B cell (primary cell): ENCODE measurements at regions not wholly inside any gene's neighbourhood (a gene's known extent, or its start where the extent isn't known, plus 50 kb on each side); places are given as distances from the start of the nearest gene placed in this dataset.
"Not testable (repeated sequence)": the region's sequence is repeated elsewhere in the genome, so short reads cannot be mapped to it uniquely, and the experiment has no call there.

Source experiments
- ATAC-seq: fragments of 200-7000 bp; cut with Tn5 transposase; one replicate; pipeline ENCODE4 v1.10.0; 2021; ENCODE audit warnings: low read depth, mild to moderate bottlenecking, moderate number of reproducible peaks, moderate library complexity
- CTCF ChIA-PET: fragments of 350-600 bp; sonication (Branson Sonifier 250); formaldehyde crosslinking; loops from one replicate; lab custom pipeline; 2021; ENCODE audit warnings: antibody characterized with exemption, inconsistent platforms; lab: Charles Lee
- POLR2A ChIA-PET: fragments of 350-600 bp; sonication (Branson Sonifier 250); formaldehyde crosslinking; loops from one replicate; lab custom pipeline; 2021; ENCODE audit warnings: antibody characterized with exemption; lab: Charles Lee
- DNase-seq: peaks from one replicate; pipeline ENCODE4 v3.0.0; 2013
- H2AFZ ChIP-seq: 2 replicates; pipeline ENCODE4 v1.6.1; 2012; ENCODE audit warnings: mild to moderate bottlenecking, low read depth, low read length; ENCODE audit not compliant: insufficient read depth, poor library complexity, severe bottlenecking
- H3K27ac ChIP-seq, 2 donors: 1 replicate in 1 of 2; 2 replicates in 1 of 2; pipeline ENCODE4 v1.5.1; 2012 to 2013; ENCODE audit warnings: low read length in 2 of 2, mild to moderate bottlenecking in 2 of 2, moderate library complexity in 1 of 2
- H3K27me3 ChIP-seq, 4 experiments: fragments of 200-600 bp in 1 of 4; sonication (generic) in 1 of 4; replicated peaks in 1 of 4; 1 replicate in 2 of 4; 2 replicates in 2 of 4; pipeline versions ENCODE4 v1.6.1 to v1.7.0; 2013 to 2016; ENCODE audit warnings: low read length in 3 of 4, mild to moderate bottlenecking in 2 of 4, mixed read lengths in 1 of 4, moderate library complexity in 1 of 4; ENCODE audit not compliant: insufficient read depth in 4 of 4, control insufficient read depth in 3 of 4; ENCODE audit errors: control extremely low read depth in 1 of 4
- H3K36me3 ChIP-seq, 2 experiments: replicated peaks in 1 of 2; 1 replicate in 1 of 2; 2 replicates in 1 of 2; pipeline versions ENCODE4 v1.6.1 to v1.7.1; 2013; ENCODE audit warnings: low read length in 1 of 2; ENCODE audit not compliant: insufficient read depth in 2 of 2, control insufficient read depth in 1 of 2; ENCODE audit errors: control extremely low read depth in 1 of 2, extremely low read depth in 1 of 2
- H3K4me1 ChIP-seq, 2 donors: fragments of 200-600 bp in 1 of 2; sonication (generic) in 1 of 2; 1 replicate in 1 of 2; 2 replicates in 1 of 2; pipeline versions ENCODE4 v1.5.1 to v1.6.1; 2013 to 2017; ENCODE audit warnings: low read length in 2 of 2; ENCODE audit not compliant: control insufficient read depth in 2 of 2, insufficient read depth in 2 of 2
- H3K4me2 ChIP-seq: replicated peaks from 2 replicates; pipeline ENCODE3; 2012; ENCODE audit warnings: mild to moderate bottlenecking, low read depth, low read length; ENCODE audit not compliant: poor library complexity, severe bottlenecking
- H3K4me3 ChIP-seq, 5 experiments: fragments of 200-600 bp in 1 of 5; sonication (generic) in 1 of 5; 1 replicate in 3 of 5; 2 replicates in 2 of 5; pipeline versions ENCODE4 v1.5.1 to v1.7.0; 2011 to 2016; ENCODE audit warnings: low read length in 4 of 5, mild to moderate bottlenecking in 4 of 5, low read depth in 2 of 5, control low read depth in 1 of 5, moderate library complexity in 1 of 5; ENCODE audit not compliant: insufficient read depth in 1 of 5; ENCODE audit errors: control extremely low read depth in 1 of 5, extremely low read depth in 1 of 5
- H3K79me2 ChIP-seq: fragments of 200-600 bp; sonication (generic); one replicate; pipeline ENCODE4 v1.6.0; 2016; ENCODE audit warnings: low read length; ENCODE audit not compliant: control insufficient read depth, insufficient read depth
- H3K9ac ChIP-seq: fragments of 200-600 bp; sonication (generic); 2 replicates; pipeline ENCODE4 v1.6.1; 2017; ENCODE audit warnings: mild to moderate bottlenecking, low read length, moderate library complexity
- H3K9me3 ChIP-seq, 3 donors: one replicate each; pipeline versions ENCODE4 v1.6.1 to v1.7.1; 2013; ENCODE audit warnings: low read length in 2 of 3; ENCODE audit not compliant: control insufficient read depth in 2 of 3, insufficient read depth in 1 of 3; ENCODE audit errors: control extremely low read depth in 1 of 3
- H4K20me1 ChIP-seq: 2 replicates; pipeline ENCODE4 v1.6.0; 2012; ENCODE audit warnings: mild to moderate bottlenecking, low read length; ENCODE audit not compliant: insufficient read depth, control insufficient read depth, poor library complexity, severe bottlenecking
- H3K27ac Mint-ChIP-seq: one replicate; pipeline ENCODE4 v1.8.0; 2021; ENCODE audit warnings: mixed read lengths
- H3K27me3 Mint-ChIP-seq: one replicate; pipeline ENCODE4 v1.8.0; 2021; ENCODE audit warnings: mixed read lengths
- H3K4me1 Mint-ChIP-seq: one replicate; pipeline ENCODE4 v1.8.0; 2021; ENCODE audit warnings: mixed read lengths
- H3K4me3 Mint-ChIP-seq: one replicate; pipeline ENCODE4 v1.8.0; 2021; ENCODE audit warnings: mixed read lengths
- H3K9me3 Mint-ChIP-seq: one replicate; pipeline ENCODE4 v1.8.0; 2022; ENCODE audit warnings: mixed read lengths; ENCODE audit not compliant: insufficient read depth
- EZH2 ChIP-seq: IDR thresholded peaks from 2 replicates; pipeline ENCODE4 v1.6.1; 2012; ENCODE audit warnings: borderline replicate concordance, low read depth, mild to moderate bottlenecking, moderate library complexity, low read length; ENCODE audit not compliant: insufficient read depth, poor library complexity, severe bottlenecking
- WGBS: methylation state at CpG from one replicate; pipeline ENCODE4 v1.1.5; 2013; ENCODE audit warnings: missing lambda C conversion rate; ENCODE audit not compliant: insufficient coverage; 5-methylcytosine and 5-hydroxymethylcytosine counted together
- intact Hi-C: fragments of 100-400 bp; cut with micrococcal nuclease; formaldehyde crosslinking; loops from one replicate; pipeline ENCODE4 v1.10.0; 2022
- TF ChIP-seq, protein P1 (sequence below): fragments of 200-600 bp; IDR thresholded peaks from one replicate; pipeline ENCODE4 v1.8.0; 2022; ENCODE audit warnings: antibody characterized with exemption, mild to moderate bottlenecking

DNA sequence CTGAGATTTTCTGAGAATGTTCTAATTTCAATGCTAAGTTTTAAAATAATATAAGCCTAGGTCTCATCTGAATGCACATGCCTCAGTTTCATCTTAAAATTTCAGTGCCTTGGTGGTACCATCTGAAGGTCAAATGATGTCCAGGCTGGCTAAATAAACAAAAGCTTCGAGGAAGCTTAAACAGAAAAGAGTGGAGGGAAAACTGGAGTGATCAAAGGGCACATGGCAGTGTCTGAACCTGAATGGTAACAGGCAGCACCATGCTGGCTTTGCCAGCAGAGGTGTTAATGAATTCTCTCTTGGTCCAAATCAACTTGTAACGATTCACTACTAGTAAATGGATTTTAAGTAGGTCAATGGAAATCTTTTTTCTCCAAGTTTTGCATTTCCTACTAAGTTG is 158.4 kb upstream of the MEX3C start:
- Histone ChIP-seq H4K20me1 (no peaks in the 10 kb centered on the region), H3K27ac (no peak overlapping the region), H3K36me3 (no peaks in the 10 kb centered on the region), H3K4me3 (no peak overlapping the region), H3K4me2 (no peak overlapping the region), H3K9me3 (no peaks in the 10 kb centered on the region), H3K4me1 (no peaks in the 10 kb centered on the region), H3K79me2 (no peaks in the 10 kb centered on the region), H3K9ac (no peak overlapping the region), H2AFZ (no peak overlapping the region), H3K27me3 (peaks cover 0 to 3% (median 1%) of the 10 kb centered on the region in 4 experiments)
- ChIA-PET POLR2A (no interaction called here), CTCF (no interaction called here)
- no peak overlapping the region for H3K27ac Mint-ChIP-seq
- ATAC-seq (no peak), DNase-seq (no peak)
- H3K9me3 Mint-ChIP-seq: no peaks in the 10 kb centered on the region
- no peaks in the 10 kb centered on the region for H3K4me1 Mint-ChIP-seq
- intact Hi-C loops: no loop called here
- TF ChIP-seq, protein P1, sequence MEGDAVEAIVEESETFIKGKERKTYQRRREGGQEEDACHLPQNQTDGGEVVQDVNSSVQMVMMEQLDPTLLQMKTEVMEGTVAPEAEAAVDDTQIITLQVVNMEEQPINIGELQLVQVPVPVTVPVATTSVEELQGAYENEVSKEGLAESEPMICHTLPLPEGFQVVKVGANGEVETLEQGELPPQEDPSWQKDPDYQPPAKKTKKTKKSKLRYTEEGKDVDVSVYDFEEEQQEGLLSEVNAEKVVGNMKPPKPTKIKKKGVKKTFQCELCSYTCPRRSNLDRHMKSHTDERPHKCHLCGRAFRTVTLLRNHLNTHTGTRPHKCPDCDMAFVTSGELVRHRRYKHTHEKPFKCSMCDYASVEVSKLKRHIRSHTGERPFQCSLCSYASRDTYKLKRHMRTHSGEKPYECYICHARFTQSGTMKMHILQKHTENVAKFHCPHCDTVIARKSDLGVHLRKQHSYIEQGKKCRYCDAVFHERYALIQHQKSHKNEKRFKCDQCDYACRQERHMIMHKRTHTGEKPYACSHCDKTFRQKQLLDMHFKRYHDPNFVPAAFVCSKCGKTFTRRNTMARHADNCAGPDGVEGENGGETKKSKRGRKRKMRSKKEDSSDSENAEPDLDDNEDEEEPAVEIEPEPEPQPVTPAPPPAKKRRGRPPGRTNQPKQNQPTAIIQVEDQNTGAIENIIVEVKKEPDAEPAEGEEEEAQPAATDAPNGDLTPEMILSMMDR: no peak
- no peak for TF ChIP-seq EZH2
- 36% methylated on average over 1 of the region's 2 CpGs for WGBS
- peaks cover 17% of the 10 kb centered on the region for H3K27me3 Mint-ChIP-seq
- H3K4me3 Mint-ChIP-seq: no peak overlapping the region

DNA sequence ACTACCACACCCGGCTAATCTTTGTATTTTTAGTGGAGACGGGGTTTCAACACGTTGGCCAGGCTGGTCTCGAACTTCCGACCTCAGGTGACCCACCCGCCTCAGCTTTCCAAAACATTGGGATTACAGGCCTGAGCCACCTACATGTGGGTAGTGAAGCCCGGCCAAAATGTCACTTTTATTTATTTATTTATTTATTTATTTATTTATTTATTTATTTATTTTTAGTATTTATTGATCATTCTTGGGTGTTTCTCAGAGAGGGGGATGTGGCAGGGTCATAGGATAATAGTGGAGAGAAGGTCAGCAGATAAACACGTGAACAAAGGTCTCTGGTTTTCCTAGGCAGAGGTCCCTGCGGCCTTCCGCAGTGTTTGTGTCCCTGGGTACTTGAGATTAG is 162.8 kb upstream of the MEX3C start:
- WGBS: 92% methylated on average over 5 of the region's 10 CpGs
- ATAC-seq, H3K9ac ChIP-seq, intact Hi-C loops, H3K36me3 ChIP-seq, H3K4me3 ChIP-seq, CTCF ChIA-PET, H3K4me1 ChIP-seq, DNase-seq, H3K4me3 Mint-ChIP-seq, H2AFZ ChIP-seq, H3K27ac Mint-ChIP-seq, H4K20me1 ChIP-seq, POLR2A ChIA-PET, H3K9me3 Mint-ChIP-seq, H3K27ac ChIP-seq, H3K79me2 ChIP-seq, H3K9me3 ChIP-seq, H3K27me3 ChIP-seq, H3K4me2 ChIP-seq, H3K4me1 Mint-ChIP-seq: not testable (repeated sequence)
- H3K27me3 Mint-ChIP-seq: peaks cover 11% of the 10 kb centered on the region
